ENCODE measurements at regions not wholly inside any gene's neighbourhood (a gene's known extent, or its start where the extent isn't known, plus 50 kb on each side); places are given as distances from the start of the nearest gene placed in this dataset.
"Not testable (repeated sequence)": the region's sequence is repeated elsewhere in the genome, so short reads cannot be mapped to it uniquely, and the experiment has no call there.

GRCh38 chr2:210782222-210782621 is 225.8 kb downstream of the CPS1 start:
- no peak for DNase-seq (ENCODE audit: low spot score)
- Histone ChIP-seq H3K27ac (ENCODE audit: low read depth in 1 of 2, low read length in 2 of 2) (no peak overlapping the region), H3K9me3 (ENCODE audit: control insufficient read depth in 4 of 4, low read length in 3 of 4) (no peaks in the 10 kb centered on the region), H3K36me3 (ENCODE audit: control insufficient read depth in 4 of 4, insufficient read depth in 3 of 4, low read depth in 1 of 4, low read length in 3 of 4) (no peaks in the 10 kb centered on the region), H3K9ac (ENCODE audit: low read depth in 1 of 2, low read length in 2 of 2) (no peak overlapping the region), H3K4me1 (ENCODE audit: control insufficient read depth in 4 of 4, insufficient read depth in 4 of 4, low read length in 3 of 4) (no peaks in the 10 kb centered on the region), H3K27me3 (ENCODE audit: control insufficient read depth in 4 of 4, insufficient read depth in 4 of 4, low read length in 3 of 4) (no peaks in the 10 kb centered on the region), H3K4me3 (ENCODE audit: low read depth in 1 of 3, low read length in 3 of 3) (no peak overlapping the region)
- TF ChIP-seq, protein P1, sequence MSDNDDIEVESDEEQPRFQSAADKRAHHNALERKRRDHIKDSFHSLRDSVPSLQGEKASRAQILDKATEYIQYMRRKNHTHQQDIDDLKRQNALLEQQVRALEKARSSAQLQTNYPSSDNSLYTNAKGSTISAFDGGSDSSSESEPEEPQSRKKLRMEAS (IDR thresholded peaks at IDR 0.05): no peak
- TF ChIP-seq TAF1 (conservative IDR thresholded peaks at IDR 0.05): no peak
- TF ChIP-seq RXRA (IDR thresholded peaks at IDR 0.05): no peak
- TF ChIP-seq JUND (IDR thresholded peaks at IDR 0.05): no peak
- TF ChIP-seq ZBTB33 (IDR thresholded peaks at IDR 0.05): no peak
- no peak for TF ChIP-seq YY1 (IDR thresholded peaks at IDR 0.05)
- no peak for TF ChIP-seq HNF4G (IDR thresholded peaks at IDR 0.05)
- TF ChIP-seq FOXA1 (IDR thresholded peaks at IDR 0.05): no peak
- no peak for TF ChIP-seq SP1 (IDR thresholded peaks at IDR 0.05)
- TF ChIP-seq GABPA (IDR thresholded peaks at IDR 0.05 in 1 of 2, conservative IDR thresholded peaks at IDR 0.05 in 1 of 2): no peak
- TF ChIP-seq ATF3 (IDR thresholded peaks at IDR 0.05): no peak
- TF ChIP-seq REST (IDR thresholded peaks at IDR 0.05): no peak
- TF ChIP-seq FOXA2 (IDR thresholded peaks at IDR 0.05): no peak
- no peak for TF ChIP-seq HNF4A (conservative IDR thresholded peaks at IDR 0.05)
- no peak for TF ChIP-seq CTCF (IDR thresholded peaks at IDR 0.05; ENCODE audit: low read depth, low read length, missing input control)
- TF ChIP-seq EGR1 (IDR thresholded peaks at IDR 0.05; ENCODE audit: low read depth in 2 of 2): no peak
- TF ChIP-seq NR2F2 (IDR thresholded peaks at IDR 0.05): no peak
- TF ChIP-seq RAD21 (IDR thresholded peaks at IDR 0.05): no peak
- WGBS: 77% methylated on average over 3 of the region's 3 CpGs

DNA sequence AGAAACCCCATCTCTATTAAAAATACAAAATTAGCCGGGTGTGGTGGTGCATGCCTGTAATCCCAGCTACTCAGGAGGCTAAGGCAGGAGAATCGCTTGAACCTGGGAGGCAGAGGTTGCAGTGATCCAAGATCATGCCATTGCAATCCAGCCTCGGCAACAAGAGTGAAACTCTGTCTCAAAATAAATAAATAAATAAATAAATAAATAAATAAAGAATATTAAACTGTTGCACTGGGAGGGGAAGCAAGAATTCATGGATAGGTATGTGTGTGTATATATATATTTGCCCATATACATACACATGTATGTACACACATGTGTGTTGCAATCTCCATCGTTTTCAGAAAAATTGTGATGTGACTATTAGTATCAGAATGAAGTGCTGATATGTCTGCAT is 231.4 kb downstream of the CPS1 start:
- not testable (repeated sequence) for H3K36me3 ChIP-seq (ENCODE audit: control insufficient read depth in 4 of 4, insufficient read depth in 3 of 4, low read depth in 1 of 4, low read length in 3 of 4); H3K9me3 ChIP-seq (ENCODE audit: control insufficient read depth in 4 of 4, low read length in 3 of 4); H3K27me3 ChIP-seq (ENCODE audit: control insufficient read depth in 4 of 4, insufficient read depth in 4 of 4, low read length in 3 of 4); H3K27ac ChIP-seq (ENCODE audit: low read depth in 1 of 2, low read length in 2 of 2); H3K4me1 ChIP-seq (ENCODE audit: control insufficient read depth in 4 of 4, insufficient read depth in 4 of 4, low read length in 3 of 4); DNase-seq (ENCODE audit: low spot score); H3K9ac ChIP-seq (ENCODE audit: low read depth in 1 of 2, low read length in 2 of 2); H3K4me3 ChIP-seq (ENCODE audit: low read depth in 1 of 3, low read length in 3 of 3)
- 90% methylated on average over 4 of the region's 4 CpGs for WGBS

Data from liver (tissue), 8 donors.